Upper lobe of left lung (tissue), 4 donors: ENCODE measurements at regions not wholly inside any gene's neighbourhood (a gene's known extent, or its start where the extent isn't known, plus 50 kb on each side); places are given as distances from the start of the nearest gene placed in this dataset.

ENCODE experiments used
- EP300 ChIP-seq, 4 donors: sonication (generic); formaldehyde crosslinking; IDR thresholded peaks; one replicate each; pipeline ENCODE4 v1.5.1; 2017; ENCODE audit warnings: antibody characterized with exemption in 4 of 4, control low read depth in 2 of 4
- POLR2A ChIP-seq, 4 donors: fragments of 450-650 bp; IDR thresholded peaks; one replicate each; pipeline ENCODE4 v1.5.1; 2016 to 2017; ENCODE audit warnings: antibody characterized with exemption in 4 of 4, mild to moderate bottlenecking in 2 of 4
- POLR2AphosphoS5 ChIP-seq, 2 donors: sonication (generic); formaldehyde crosslinking; IDR thresholded peaks; one replicate each; pipeline ENCODE4 v1.5.1; 2017; ENCODE audit warnings: antibody characterized with exemption in 2 of 2
- TF ChIP-seq, protein P1 (sequence below), 6 experiments: fragments of 450-650 bp in 4 of 6; fragments of 200-600 bp in 2 of 6; sonication (generic) in 2 of 6; IDR thresholded peaks; one replicate each; pipeline ENCODE4 v1.5.1; 2016 to 2019; ENCODE audit warnings: antibody characterized with exemption in 6 of 6

DNA sequence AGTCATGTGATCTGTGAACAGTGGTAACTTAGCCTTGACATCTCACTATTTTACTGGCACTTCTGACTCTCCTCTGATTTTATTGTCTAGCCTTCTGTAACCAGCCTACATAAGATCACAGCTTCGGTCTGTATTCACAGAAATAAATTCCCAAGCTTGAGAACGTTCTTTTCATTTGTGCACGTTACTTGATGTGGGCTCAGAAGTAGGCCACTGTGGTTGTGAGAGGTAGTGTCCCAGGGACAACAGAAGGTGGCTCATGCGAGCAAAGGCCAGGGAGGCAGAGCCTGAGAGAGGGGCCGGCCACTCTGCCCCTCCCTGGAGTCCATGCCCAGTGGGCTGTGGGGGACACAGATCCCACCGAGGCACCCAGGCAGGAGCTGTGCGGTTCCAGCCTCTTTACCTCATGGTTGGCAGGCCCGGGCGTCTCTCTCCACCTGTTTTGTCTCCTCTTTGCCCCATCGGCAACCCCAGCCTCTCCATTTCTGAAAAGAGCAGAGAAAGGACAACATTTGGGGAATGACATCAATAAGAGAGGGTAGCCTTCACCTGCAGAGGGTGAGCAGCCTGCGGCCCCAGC is 207.5 kb upstream of the CST7 start:
- TF ChIP-seq, protein P1, sequence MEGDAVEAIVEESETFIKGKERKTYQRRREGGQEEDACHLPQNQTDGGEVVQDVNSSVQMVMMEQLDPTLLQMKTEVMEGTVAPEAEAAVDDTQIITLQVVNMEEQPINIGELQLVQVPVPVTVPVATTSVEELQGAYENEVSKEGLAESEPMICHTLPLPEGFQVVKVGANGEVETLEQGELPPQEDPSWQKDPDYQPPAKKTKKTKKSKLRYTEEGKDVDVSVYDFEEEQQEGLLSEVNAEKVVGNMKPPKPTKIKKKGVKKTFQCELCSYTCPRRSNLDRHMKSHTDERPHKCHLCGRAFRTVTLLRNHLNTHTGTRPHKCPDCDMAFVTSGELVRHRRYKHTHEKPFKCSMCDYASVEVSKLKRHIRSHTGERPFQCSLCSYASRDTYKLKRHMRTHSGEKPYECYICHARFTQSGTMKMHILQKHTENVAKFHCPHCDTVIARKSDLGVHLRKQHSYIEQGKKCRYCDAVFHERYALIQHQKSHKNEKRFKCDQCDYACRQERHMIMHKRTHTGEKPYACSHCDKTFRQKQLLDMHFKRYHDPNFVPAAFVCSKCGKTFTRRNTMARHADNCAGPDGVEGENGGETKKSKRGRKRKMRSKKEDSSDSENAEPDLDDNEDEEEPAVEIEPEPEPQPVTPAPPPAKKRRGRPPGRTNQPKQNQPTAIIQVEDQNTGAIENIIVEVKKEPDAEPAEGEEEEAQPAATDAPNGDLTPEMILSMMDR (IDR thresholded peaks at IDR 0.05) = no peak
- TF ChIP-seq POLR2A (IDR thresholded peaks at IDR 0.05) = no peak
- TF ChIP-seq POLR2AphosphoS5 (IDR thresholded peaks at IDR 0.05) = no peak
- no peak for TF ChIP-seq EP300 (IDR thresholded peaks at IDR 0.05)
